Activated CD4-positive, alpha-beta T cell treated with anti-CD3 and anti-CD28 coated beads, Interleukin-2, amount 50 U/mL, for 1 hour (primary cell): ENCODE measurements at regions not wholly inside any gene's neighbourhood (a gene's known extent, or its start where the extent isn't known, plus 50 kb on each side); places are given as distances from the start of the nearest gene placed in this dataset.
A peak's percentile ranks its signal among the peaks of the same experiment; 100 is the strongest.
"Not testable (repeated sequence)": the region's sequence is repeated elsewhere in the genome, so short reads cannot be mapped to it uniquely, and the experiment has no call there.

Source experiments
- DNase-seq: peaks from one replicate; pipeline ENCODE4 v3.0.0-alpha.2; 2020

GRCh38 chr6:27112974-27113373 lies 134.5 kb upstream of the PRSS16 start:
- no peak for DNase-seq

GRCh38 chr6:27119329-27119728 lies 128.2 kb upstream of the PRSS16 start:
- no peak for DNase-seq

- no peak for DNase-seq
Observed at GRCh38 chr6:27119761-27120160, 127.7 kb upstream of the PRSS16 start.

- no peak for DNase-seq
Observed at GRCh38 chr6:27121640-27122039, 125.9 kb upstream of the PRSS16 start.

- no peak for DNase-seq
Observed at GRCh38 chr6:27124252-27124657, 123.2 kb upstream of the PRSS16 start.

GRCh38 chr6:27126046-27126814 lies 121.3 kb upstream of the PRSS16 start:
- DNase-seq, result no peak

- peak; percentile 78 for DNase-seq
Observed at GRCh38 chr6:27126815-27127537, 120.5 kb upstream of the PRSS16 start.

- not testable (repeated sequence) for DNase-seq
Observed at GRCh38 chr6:27127874-27128273, 119.6 kb upstream of the PRSS16 start.

- no peak for DNase-seq
Observed at GRCh38 chr6:27128311-27129094, 119.0 kb upstream of the PRSS16 start.

- no peak for DNase-seq
Observed at GRCh38 chr6:27129095-27129815, 118.2 kb upstream of the PRSS16 start.

- no peak for DNase-seq
Observed at GRCh38 chr6:27129917-27130316, 117.6 kb upstream of the PRSS16 start.

- no peak for DNase-seq
Observed at GRCh38 chr6:27130668-27131428, 116.7 kb upstream of the PRSS16 start.

GRCh38 chr6:27132282-27132531 lies 115.3 kb upstream of the PRSS16 start:
- DNase-seq, result not testable (repeated sequence)

- DNase-seq, result peak; percentile 83
Observed at GRCh38 chr6:27132532-27133280, 114.8 kb upstream of the PRSS16 start.

GRCh38 chr6:27133281-27134227 lies 113.9 kb upstream of the PRSS16 start:
- peak; percentile 69 for DNase-seq

- DNase-seq, result no peak
Observed at GRCh38 chr6:27135087-27135657, 112.3 kb upstream of the PRSS16 start.

GRCh38 chr6:27136077-27136644 lies 111.3 kb upstream of the PRSS16 start:
- no peak for DNase-seq

- no peak for DNase-seq
Observed at GRCh38 chr6:27136978-27137814, 110.3 kb upstream of the PRSS16 start.

GRCh38 chr6:27138406-27138805 lies 109.1 kb upstream of the PRSS16 start:
- no peak for DNase-seq
